Endothelial cell of umbilical vein (primary cell): ENCODE measurements at regions not wholly inside any gene's neighbourhood (a gene's known extent, or its start where the extent isn't known, plus 50 kb on each side); places are given as distances from the start of the nearest gene placed in this dataset.

Source experiments
- BruUV-seq: library from RNA; stranded (reverse); fragments of 400-500 nt; replicated peaks from 2 replicates; lab custom pipeline; 2021; lab: Mats Ljungman, UMichigan
- CTCF ChIA-PET: fragments of 300-600, 350-600 bp; sonication (Branson Sonifier 250); formaldehyde crosslinking; loops from one replicate; lab custom pipeline; 2021; ENCODE audit warnings: antibody characterized with exemption, inconsistent platforms; lab: Charles Lee
- POLR2A ChIA-PET: fragments of 300-600, 350-600 bp; sonication (Branson Sonifier 250); formaldehyde crosslinking; loops from one replicate; lab custom pipeline; 2021; ENCODE audit warnings: antibody characterized with exemption, inconsistent platforms; lab: Charles Lee
- DNase-seq: peaks from one replicate; pipeline ENCODE4 v3.0.0-alpha.2; 2011; ENCODE audit warnings: low read depth, low spot score
- FAIRE-seq: peaks from 2 replicates; lab custom pipeline; 2011; peaks lifted over from hg19 to GRCh38; lab: Jason Lieb, UNC
- H2AFZ ChIP-seq: 2 replicates; pipeline ENCODE4 v1.6.0; 2012; ENCODE audit warnings: low read depth, low read length, control low read depth, inconsistent platforms
- H3K27ac ChIP-seq: 2 replicates; pipeline ENCODE4 v1.5.1; 2011; ENCODE audit warnings: low read depth, mild to moderate bottlenecking, control low read depth, low read length, moderate library complexity; ENCODE audit not compliant: insufficient read depth
- H3K27me3 ChIP-seq, 2 experiments: 2 replicates each; pipeline versions ENCODE4 v1.6.0 to v1.6.1; 2011; ENCODE audit warnings: low read length in 2 of 2, mixed read lengths in 1 of 2; ENCODE audit not compliant: control insufficient read depth in 2 of 2, insufficient read depth in 2 of 2
- H3K36me3 ChIP-seq, 2 experiments: 2 replicates in 1 of 2; 3 replicates in 1 of 2; pipeline ENCODE4 v1.5.1; 2011; ENCODE audit warnings: low read length in 2 of 2, mild to moderate bottlenecking in 1 of 2, moderate library complexity in 1 of 2; ENCODE audit not compliant: control insufficient read depth in 2 of 2, insufficient read depth in 2 of 2; ENCODE audit errors: extremely low read depth in 1 of 2
- H3K4me1 ChIP-seq: 3 replicates; pipeline ENCODE4 v1.5.1; 2011; ENCODE audit warnings: mild to moderate bottlenecking, low read length; ENCODE audit not compliant: control insufficient read depth, insufficient read depth; ENCODE audit errors: extremely low read depth
- H3K4me2 ChIP-seq: 2 replicates; pipeline ENCODE4 v1.6.1; 2011; ENCODE audit warnings: low read length, control low read depth, mixed read lengths; ENCODE audit not compliant: insufficient read depth
- H3K4me3 ChIP-seq, 3 experiments: fragments of 200-600 bp in 1 of 3; sonication (generic), shearing (Covaris generic) in 1 of 3; replicated peaks in 1 of 3; 2 replicates each; pipeline ENCODE4 v1.5.1; 2011 to 2016; ENCODE audit warnings: control low read depth in 3 of 3, low read length in 3 of 3, mild to moderate bottlenecking in 2 of 3, inconsistent platforms in 1 of 3, low read depth in 1 of 3, moderate library complexity in 1 of 3; ENCODE audit not compliant: insufficient read depth in 1 of 3
- H3K79me2 ChIP-seq: 2 replicates; pipeline ENCODE4 v1.6.0; 2012; ENCODE audit warnings: low read length, inconsistent platforms; ENCODE audit not compliant: control insufficient read depth, insufficient read depth
- H3K9ac ChIP-seq: replicated peaks from 2 replicates; pipeline ENCODE3; 2011; ENCODE audit warnings: low read length, control low read depth; ENCODE audit not compliant: insufficient read depth; ENCODE audit errors: extremely low read depth
- H3K9me1 ChIP-seq: replicated peaks from 3 replicates; pipeline ENCODE4 v1.6.0; 2011; ENCODE audit warnings: mild to moderate bottlenecking, low read length; ENCODE audit not compliant: control insufficient read depth, insufficient read depth; ENCODE audit errors: extremely low read depth
- H3K9me3 ChIP-seq: replicated peaks from 2 replicates; pipeline ENCODE4 v1.5.1; 2012; ENCODE audit warnings: low read length, inconsistent platforms; ENCODE audit not compliant: control insufficient read depth, insufficient read depth
- H4K20me1 ChIP-seq: replicated peaks from 2 replicates; pipeline ENCODE3; 2011; ENCODE audit warnings: mild to moderate bottlenecking, low read length; ENCODE audit not compliant: control insufficient read depth, insufficient read depth; ENCODE audit errors: extremely low read depth
- EZH2 ChIP-seq: IDR thresholded peaks from 2 replicates; pipeline ENCODE4 v1.6.1; 2012; ENCODE audit warnings: borderline replicate concordance, low read depth, mild to moderate bottlenecking, moderate library complexity, low read length, inconsistent platforms; ENCODE audit not compliant: severe bottlenecking
- FOS ChIP-seq: IDR thresholded peaks from 2 replicates; pipeline ENCODE4 v1.6.1; 2011; ENCODE audit warnings: mild to moderate bottlenecking, low read length, moderate library complexity, borderline replicate concordance; ENCODE audit not compliant: insufficient read depth
- GATA2 ChIP-seq: IDR thresholded peaks from 2 replicates; pipeline ENCODE4 v1.7.0; 2011; ENCODE audit warnings: low read depth, mild to moderate bottlenecking, moderate library complexity, mixed read lengths, low read length; ENCODE audit not compliant: insufficient read length, insufficient read depth
- JUN ChIP-seq: IDR thresholded peaks from 2 replicates; pipeline ENCODE4 v1.6.1; 2011; ENCODE audit warnings: borderline replicate concordance, low read depth; ENCODE audit not compliant: insufficient read length, insufficient read depth
- MAX ChIP-seq: IDR thresholded peaks from 2 replicates; pipeline ENCODE4 v1.6.1; 2011; ENCODE audit not compliant: insufficient read depth, insufficient read length
- MYC ChIP-seq: IDR thresholded peaks from one replicate; pipeline ENCODE4 v1.6.1; 2011; ENCODE audit warnings: mild to moderate bottlenecking, low read depth, low read length
- POLR2A ChIP-seq: IDR thresholded peaks from 2 replicates; pipeline ENCODE4 v1.6.1; 2012; ENCODE audit warnings: low read depth, mild to moderate bottlenecking, control low read depth, low read length
- POLR2AphosphoS5 ChIP-seq: IDR thresholded peaks from 2 replicates; pipeline ENCODE4 v1.6.1; 2012; ENCODE audit warnings: low read depth, mild to moderate bottlenecking, control low read depth, low read length, moderate library complexity; ENCODE audit not compliant: insufficient read depth
- dilution Hi-C: fragments of 300-500 bp; cut with MboI; formaldehyde crosslinking; loops from one replicate; pipeline ENCODE4 v1.15.0; 2019; ENCODE audit warnings: low sequenced_read_pairs; ENCODE audit not compliant: extremely low pct_ligation_motif_present
- intact Hi-C: fragments of 100-400 bp; cut with micrococcal nuclease; formaldehyde crosslinking; loops from one replicate; pipeline ENCODE4 v1.10.0; 2022
- TF ChIP-seq, protein P1 (sequence below), 2 donors: IDR thresholded peaks; 1 replicate in 1 of 2; 2 replicates in 1 of 2; pipeline ENCODE4 v1.5.1; 2011; ENCODE audit warnings: low read length in 2 of 2, mild to moderate bottlenecking in 2 of 2, moderate library complexity in 2 of 2, control low read depth in 1 of 2, inconsistent platforms in 1 of 2, low read depth in 1 of 2; ENCODE audit not compliant: insufficient read depth in 1 of 2; ENCODE audit errors: extremely low read depth in 1 of 2

DNA sequence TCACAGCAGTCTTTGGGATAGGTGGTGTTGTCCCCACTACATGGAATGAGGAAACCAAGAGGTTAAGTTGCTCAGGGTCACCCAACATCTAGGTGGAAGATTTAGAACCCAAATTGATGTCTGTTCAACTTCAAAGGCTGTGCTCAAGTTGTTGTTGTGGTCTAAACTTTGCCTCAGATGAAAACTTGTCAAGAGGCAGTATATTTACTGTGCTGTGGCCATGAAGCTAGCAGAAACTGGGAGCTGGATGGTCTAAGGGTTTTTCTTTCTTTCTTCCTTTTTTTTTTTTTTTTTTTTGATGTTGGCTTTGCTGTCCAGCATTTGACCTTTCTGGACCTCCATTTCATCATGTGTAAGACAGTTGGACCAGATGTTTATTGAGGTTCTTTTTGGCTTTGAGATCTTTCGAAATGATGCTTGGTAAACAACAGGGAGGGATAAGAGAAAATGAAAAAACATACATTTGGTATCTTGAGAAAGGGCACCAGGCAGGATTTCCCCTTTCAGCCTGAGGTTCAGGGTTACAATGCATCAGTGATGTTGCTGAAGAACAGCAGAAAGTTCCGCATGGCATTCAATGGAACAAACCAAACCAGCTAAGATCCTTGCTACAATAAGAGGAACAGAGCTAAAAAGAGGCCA lies 166.2 kb upstream of the RPS6KA3 start:
- FAIRE-seq (no peak), DNase-seq (no peak)
- Histone ChIP-seq H3K36me3 (no peaks in the 10 kb centered on the region), H3K9ac (no peak overlapping the region), H3K4me3 (no peak overlapping the region), H4K20me1 (no peaks in the 10 kb centered on the region), H3K4me1 (no peaks in the 10 kb centered on the region), H3K9me3 (no peaks in the 10 kb centered on the region), H3K27me3 (no peaks in the 10 kb centered on the region), H3K4me2 (no peak overlapping the region), H2AFZ (no peak overlapping the region), H3K27ac (no peak overlapping the region), H3K79me2 (no peaks in the 10 kb centered on the region), H3K9me1 (no peaks in the 10 kb centered on the region)
- dilution Hi-C loops, result no loop called here
- CTCF ChIA-PET, result no interaction called here
- no peak for TF ChIP-seq POLR2A
- TF ChIP-seq, protein P1, sequence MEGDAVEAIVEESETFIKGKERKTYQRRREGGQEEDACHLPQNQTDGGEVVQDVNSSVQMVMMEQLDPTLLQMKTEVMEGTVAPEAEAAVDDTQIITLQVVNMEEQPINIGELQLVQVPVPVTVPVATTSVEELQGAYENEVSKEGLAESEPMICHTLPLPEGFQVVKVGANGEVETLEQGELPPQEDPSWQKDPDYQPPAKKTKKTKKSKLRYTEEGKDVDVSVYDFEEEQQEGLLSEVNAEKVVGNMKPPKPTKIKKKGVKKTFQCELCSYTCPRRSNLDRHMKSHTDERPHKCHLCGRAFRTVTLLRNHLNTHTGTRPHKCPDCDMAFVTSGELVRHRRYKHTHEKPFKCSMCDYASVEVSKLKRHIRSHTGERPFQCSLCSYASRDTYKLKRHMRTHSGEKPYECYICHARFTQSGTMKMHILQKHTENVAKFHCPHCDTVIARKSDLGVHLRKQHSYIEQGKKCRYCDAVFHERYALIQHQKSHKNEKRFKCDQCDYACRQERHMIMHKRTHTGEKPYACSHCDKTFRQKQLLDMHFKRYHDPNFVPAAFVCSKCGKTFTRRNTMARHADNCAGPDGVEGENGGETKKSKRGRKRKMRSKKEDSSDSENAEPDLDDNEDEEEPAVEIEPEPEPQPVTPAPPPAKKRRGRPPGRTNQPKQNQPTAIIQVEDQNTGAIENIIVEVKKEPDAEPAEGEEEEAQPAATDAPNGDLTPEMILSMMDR (IDR thresholded peaks at IDR 0.05; ENCODE audit: extremely low read depth in 1 of 2, insufficient read depth in 1 of 2, low read depth in 1 of 2, low read length in 2 of 2), result no peak
- TF ChIP-seq JUN, result no peak
- no peak for TF ChIP-seq MYC
- no peak for TF ChIP-seq EZH2
- TF ChIP-seq FOS, result no peak
- TF ChIP-seq GATA2, result no peak
- no peak for TF ChIP-seq MAX
- no peak for TF ChIP-seq POLR2AphosphoS5
- intact Hi-C loops, result no loop called here
- no TSS peak for BruUV-seq
- POLR2A ChIA-PET, result no interaction called here
